Stomach (tissue), 8 donors: ENCODE measurements at regions not wholly inside any gene's neighbourhood (a gene's known extent, or its start where the extent isn't known, plus 50 kb on each side); places are given as distances from the start of the nearest gene placed in this dataset.
A peak's percentile ranks its signal among the peaks of the same experiment; 100 is the strongest.

Experiments used
- DNase-seq, 2 donors: peaks; one replicate each; pipeline versions ENCODE4 v3.0.0 to v3.0.0-alpha.2; 2013 to 2019
- H3K27ac ChIP-seq, 5 donors: fragments of 200-600 bp in 4 of 5; sonication (generic) in 4 of 5; one replicate each; pipeline ENCODE4 v1.5.1; 2013 to 2019; ENCODE audit warnings: mild to moderate bottlenecking in 1 of 5, moderate library complexity in 1 of 5
- H3K27me3 ChIP-seq, 3 donors: fragments of 200-600 bp; sonication (generic); one replicate each; pipeline ENCODE4 v1.5.1; 2017 to 2019; ENCODE audit warnings: mixed run types in 1 of 3
- H3K36me3 ChIP-seq, 4 donors: fragments of 200-600 bp; sonication (generic); 1 replicate in 3 of 4; 2 replicates in 1 of 4; pipeline ENCODE4 v1.5.1; 2016 to 2019
- H3K4me1 ChIP-seq, 4 donors: fragments of 200-600 bp; sonication (generic); one replicate each; pipeline ENCODE4 v1.5.1; 2016 to 2019
- H3K4me3 ChIP-seq, 4 donors: fragments of 200-600 bp; sonication (generic) in 3 of 4; one replicate each; pipeline ENCODE4 v1.5.1; 2016 to 2019; ENCODE audit warnings: mild to moderate bottlenecking in 1 of 4
- H3K9me3 ChIP-seq, 4 donors: fragments of 200-600 bp; sonication (generic); one replicate each; pipeline ENCODE4 v1.5.1; 2016 to 2019
- CTCF ChIP-seq, 7 experiments: fragments of 450-650 bp in 4 of 7; fragments of 200-600 bp in 3 of 7; sonication (generic) in 3 of 7; IDR thresholded peaks; one replicate each; pipeline ENCODE4 v1.5.1; 2016 to 2019; ENCODE audit warnings: antibody characterized with exemption in 7 of 7, control low read depth in 2 of 7, mild to moderate bottlenecking in 1 of 7
- EP300 ChIP-seq: sonication (generic); formaldehyde crosslinking; IDR thresholded peaks from one replicate; pipeline ENCODE4 v1.6.1; 2017; ENCODE audit warnings: antibody characterized with exemption
- POLR2A ChIP-seq, 4 donors: fragments of 450-650 bp; IDR thresholded peaks; one replicate each; pipeline ENCODE4 v1.6.1; 2016; ENCODE audit warnings: antibody characterized with exemption in 4 of 4, control low read depth in 2 of 4, mild to moderate bottlenecking in 1 of 4, moderate library complexity in 1 of 4
- POLR2AphosphoS5 ChIP-seq, 3 donors: sonication (generic); formaldehyde crosslinking; IDR thresholded peaks; one replicate each; pipeline ENCODE4 v1.6.1; 2016; ENCODE audit warnings: antibody characterized with exemption in 3 of 3
- WGBS, 5 donors: extraction: QIAGEN DNeasy Blood & Tissue Kit in 3 of 5; methylation state at CpG; one replicate each; pipeline versions ENCODE4 v1.1.5 to v1.1.7; 2013 to 2018; 5-methylcytosine and 5-hydroxymethylcytosine counted together
- intact Hi-C: fragments of 100-400 bp; cut with DNase I; formaldehyde crosslinking; loops from one replicate; pipeline ENCODE4 v1.15.1; 2023; ENCODE audit warnings: low total_unique reads
- donor health status: healthy with polysubstance abuse.
- donor health status: Bipolar disorder and iron deficiency.
- donor health status: healthy.

GRCh38 chr10:78518224-78518623 is 484.6 kb downstream of the RPS24 start:
- H3K27ac ChIP-seq: no peak overlapping the region
- H3K9me3 ChIP-seq: no peaks in the 10 kb centered on the region
- TF ChIP-seq POLR2AphosphoS5 (IDR thresholded peaks at IDR 0.05) (no peak), POLR2A (IDR thresholded peaks at IDR 0.05) (no peak), EP300 (no peak), CTCF (IDR thresholded peaks at IDR 0.05) (no peak)
- WGBS, 5 donors: 91 to 95% (median 94%) methylated on average over 5 of the region's 5 CpGs
- intact Hi-C loops: no loop called here
- no peaks in the 10 kb centered on the region for H3K36me3 ChIP-seq
- H3K4me3 ChIP-seq: no peak overlapping the region
- DNase-seq: no peak
- H3K4me1 ChIP-seq: peaks cover 0 to 35% (median 21%) of the 10 kb centered on the region in 4 donors
- H3K27me3 ChIP-seq: no peaks in the 10 kb centered on the region

GRCh38 chr10:78520737-78521430 is 487.2 kb downstream of the RPS24 start:
- H3K4me3 ChIP-seq: no peak overlapping the region
- peak in 1 of 2 donors; percentile 70 for DNase-seq
- intact Hi-C loops: no loop called here
- H3K4me1 ChIP-seq: peaks cover 0 to 20% (median 9%) of the 10 kb centered on the region in 4 donors
- H3K9me3 ChIP-seq: no peaks in the 10 kb centered on the region
- H3K27ac ChIP-seq: peak overlapping the region in 1 of 5 donors; percentile 0
- TF ChIP-seq EP300 (no peak), POLR2AphosphoS5 (IDR thresholded peaks at IDR 0.05) (peak in 1 of 3 donors; percentile 37), CTCF (IDR thresholded peaks at IDR 0.05) (peak in 1 of 7 experiments; percentile 16), POLR2A (IDR thresholded peaks at IDR 0.05) (no peak)
- 44 to 60% (median 48%) methylated on average over 4 of the region's 4 CpGs for WGBS, 5 donors
- H3K36me3 ChIP-seq: no peaks in the 10 kb centered on the region
- H3K27me3 ChIP-seq: no peaks in the 10 kb centered on the region

- intact Hi-C loops: no loop called here
- H3K9me3 ChIP-seq: no peaks in the 10 kb centered on the region
- WGBS, 5 donors: 85 to 93% (median 86%) methylated on average over 1 of the region's 1 CpG
- H3K27me3 ChIP-seq: no peaks in the 10 kb centered on the region
- TF ChIP-seq CTCF (IDR thresholded peaks at IDR 0.05) (no peak), POLR2AphosphoS5 (IDR thresholded peaks at IDR 0.05) (no peak), POLR2A (IDR thresholded peaks at IDR 0.05) (no peak), EP300 (no peak)
- DNase-seq: no peak
- H3K4me1 ChIP-seq: peaks cover 0 to 13% (median 4%) of the 10 kb centered on the region in 4 donors
- no peak overlapping the region for H3K27ac ChIP-seq
- H3K4me3 ChIP-seq: no peak overlapping the region
- H3K36me3 ChIP-seq: no peaks in the 10 kb centered on the region
Measured at GRCh38 chr10:78523453-78523852, 489.8 kb downstream of the RPS24 start.

- Histone ChIP-seq H3K4me1 (peaks cover 0 to 18% (median 4%) of the 10 kb centered on the region in 4 donors), H3K9me3 (no peaks in the 10 kb centered on the region), H3K27ac (no peak overlapping the region), H3K27me3 (no peaks in the 10 kb centered on the region), H3K36me3 (no peaks in the 10 kb centered on the region), H3K4me3 (no peak overlapping the region)
- intact Hi-C loops: no loop called here
- TF ChIP-seq POLR2AphosphoS5 (IDR thresholded peaks at IDR 0.05) (no peak), EP300 (no peak), POLR2A (IDR thresholded peaks at IDR 0.05) (no peak), CTCF (IDR thresholded peaks at IDR 0.05) (no peak)
- DNase-seq: no peak
- WGBS, 5 donors: 89 to 96% (median 90%) methylated on average over 5 of the region's 5 CpGs
Measured at GRCh38 chr10:78524342-78524741, 490.7 kb downstream of the RPS24 start.
